GM13977 (cell line): ENCODE measurements at regions not wholly inside any gene's neighbourhood (a gene's known extent, or its start where the extent isn't known, plus 50 kb on each side); places are given as distances from the start of the nearest gene placed in this dataset.

Experiments
- DNase-seq: peaks from one replicate; pipeline ENCODE4 v3.0.0; 2012; ENCODE audit warnings: low spot score
- CTCF ChIP-seq: IDR thresholded peaks from 2 replicates; pipeline ENCODE4 v1.5.1; 2012; ENCODE audit warnings: mild to moderate bottlenecking, control low read depth; ENCODE audit not compliant: insufficient read depth; ENCODE audit errors: extremely low read depth, missing control alignments
- in situ Hi-C: fragments of 300-500 bp; cut with MboI; formaldehyde crosslinking; loops from one replicate; pipeline ENCODE4 v1.12.0; 2022; ENCODE audit warnings: low sequenced_read_pairs, low pct_unique_long_range_greater_than_20kb, mixed read lengths, inconsistent platforms; ENCODE audit not compliant: unreplicated experiment

- TF ChIP-seq CTCF = no peak
- in situ Hi-C loops = no loop called here
- no peak for DNase-seq
These were observed 77.3 kb upstream of the GALNT2 start for GRCh38 chr1:229989591-229990248.

GRCh38 chr1:229990326-229990725, 76.7 kb upstream of the GALNT2 start:
- DNase-seq = no peak
- in situ Hi-C loops = no loop called here

GRCh38 chr1:229991104-229991513, 75.9 kb upstream of the GALNT2 start:
- in situ Hi-C loops = no loop called here
- DNase-seq = no peak
- TF ChIP-seq CTCF = no peak

More at GRCh38 chr1:229990326-229990725, 76.7 kb upstream of the GALNT2 start:
- TF ChIP-seq CTCF = no peak

- DNase-seq = no peak
- in situ Hi-C loops = no loop called here
- no peak for TF ChIP-seq CTCF
These were observed 75.2 kb upstream of the GALNT2 start for GRCh38 chr1:229991724-229992333.

- DNase-seq = no peak
- in situ Hi-C loops = no loop called here
These were observed 74.0 kb upstream of the GALNT2 start for GRCh38 chr1:229993060-229993459.

GRCh38 chr1:229993894-229994293, 73.1 kb upstream of the GALNT2 start:
- DNase-seq = no peak
- in situ Hi-C loops = no loop called here
- TF ChIP-seq CTCF = no peak

More at GRCh38 chr1:229993060-229993459, 74.0 kb upstream of the GALNT2 start:
- no peak for TF ChIP-seq CTCF
